Tibial nerve (tissue), 4 donors: ENCODE measurements at regions not wholly inside any gene's neighbourhood (a gene's known extent, or its start where the extent isn't known, plus 50 kb on each side); places are given as distances from the start of the nearest gene placed in this dataset.

Experiments
- DNase-seq, 2 donors: peaks; one replicate each; pipeline ENCODE4 v3.0.0-alpha.2; 2019; ENCODE audit warnings: low spot score in 2 of 2
- H3K27ac ChIP-seq, 4 donors: fragments of 200-600 bp; sonication (generic) in 3 of 4; one replicate each; pipeline ENCODE4 v1.5.1; 2017 to 2019; ENCODE audit warnings: mild to moderate bottlenecking in 1 of 4
- H3K27me3 ChIP-seq, 2 donors: fragments of 200-600 bp; sonication (generic) in 1 of 2; one replicate each; pipeline versions ENCODE4 v1.5.1 to v1.6.0; 2017 to 2019
- H3K36me3 ChIP-seq, 3 donors: fragments of 200-600 bp; sonication (generic); one replicate each; pipeline ENCODE4 v1.5.1; 2018 to 2019
- H3K4me1 ChIP-seq, 4 donors: fragments of 200-600 bp; sonication (generic) in 3 of 4; one replicate each; pipeline ENCODE4 v1.5.1; 2017 to 2019
- H3K4me3 ChIP-seq, 4 donors: fragments of 200-600 bp; sonication (generic) in 3 of 4; one replicate each; pipeline ENCODE4 v1.5.1; 2017 to 2019; ENCODE audit warnings: mild to moderate bottlenecking in 1 of 4, moderate library complexity in 1 of 4
- H3K9me3 ChIP-seq, 4 donors: fragments of 200-600 bp; sonication (generic) in 3 of 4; one replicate each; pipeline ENCODE4 v1.5.1; 2017 to 2019
- EP300 ChIP-seq, 2 donors: sonication (generic); formaldehyde crosslinking; IDR thresholded peaks; one replicate each; pipeline ENCODE4 v1.6.1; 2017; ENCODE audit warnings: antibody characterized with exemption in 2 of 2, mild to moderate bottlenecking in 1 of 2
- POLR2A ChIP-seq, 2 donors: fragments of 450-650 bp; IDR thresholded peaks; one replicate each; pipeline ENCODE4 v1.6.1; 2017; ENCODE audit warnings: antibody characterized with exemption in 2 of 2, mild to moderate bottlenecking in 2 of 2, moderate library complexity in 2 of 2
- WGBS, 2 donors: methylation state at CpG; one replicate each; pipeline ENCODE4 v1.1.5; 2018; 5-methylcytosine and 5-hydroxymethylcytosine counted together
- TF ChIP-seq, protein P1 (sequence below), 5 experiments: fragments of 200-600 bp in 3 of 5; fragments of 450-650 bp in 2 of 5; sonication (generic) in 3 of 5; IDR thresholded peaks; one replicate each; pipeline ENCODE4 v1.5.1; 2016 to 2019; ENCODE audit warnings: antibody characterized with exemption in 5 of 5, mild to moderate bottlenecking in 3 of 5, moderate library complexity in 2 of 5

- no peak overlapping the region for H3K27ac ChIP-seq
- WGBS, 2 donors: 76 to 82% methylated on average over 3 of the region's 3 CpGs
- H3K9me3 ChIP-seq: no peaks in the 10 kb centered on the region
- TF ChIP-seq POLR2A (IDR thresholded peaks at IDR 0.05) (no peak), EP300 (IDR thresholded peaks at IDR 0.05) (no peak)
- TF ChIP-seq, protein P1, sequence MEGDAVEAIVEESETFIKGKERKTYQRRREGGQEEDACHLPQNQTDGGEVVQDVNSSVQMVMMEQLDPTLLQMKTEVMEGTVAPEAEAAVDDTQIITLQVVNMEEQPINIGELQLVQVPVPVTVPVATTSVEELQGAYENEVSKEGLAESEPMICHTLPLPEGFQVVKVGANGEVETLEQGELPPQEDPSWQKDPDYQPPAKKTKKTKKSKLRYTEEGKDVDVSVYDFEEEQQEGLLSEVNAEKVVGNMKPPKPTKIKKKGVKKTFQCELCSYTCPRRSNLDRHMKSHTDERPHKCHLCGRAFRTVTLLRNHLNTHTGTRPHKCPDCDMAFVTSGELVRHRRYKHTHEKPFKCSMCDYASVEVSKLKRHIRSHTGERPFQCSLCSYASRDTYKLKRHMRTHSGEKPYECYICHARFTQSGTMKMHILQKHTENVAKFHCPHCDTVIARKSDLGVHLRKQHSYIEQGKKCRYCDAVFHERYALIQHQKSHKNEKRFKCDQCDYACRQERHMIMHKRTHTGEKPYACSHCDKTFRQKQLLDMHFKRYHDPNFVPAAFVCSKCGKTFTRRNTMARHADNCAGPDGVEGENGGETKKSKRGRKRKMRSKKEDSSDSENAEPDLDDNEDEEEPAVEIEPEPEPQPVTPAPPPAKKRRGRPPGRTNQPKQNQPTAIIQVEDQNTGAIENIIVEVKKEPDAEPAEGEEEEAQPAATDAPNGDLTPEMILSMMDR (IDR thresholded peaks at IDR 0.05): no peak
- no peak overlapping the region for H3K4me3 ChIP-seq
- no peaks in the 10 kb centered on the region for H3K36me3 ChIP-seq
- H3K27me3 ChIP-seq: no peaks in the 10 kb centered on the region
- H3K4me1 ChIP-seq: no peaks in the 10 kb centered on the region
- DNase-seq: no peak
These were observed 117.8 kb upstream of the DIAPH2 start for GRCh38 chrX:96566878-96567277.

DNA sequence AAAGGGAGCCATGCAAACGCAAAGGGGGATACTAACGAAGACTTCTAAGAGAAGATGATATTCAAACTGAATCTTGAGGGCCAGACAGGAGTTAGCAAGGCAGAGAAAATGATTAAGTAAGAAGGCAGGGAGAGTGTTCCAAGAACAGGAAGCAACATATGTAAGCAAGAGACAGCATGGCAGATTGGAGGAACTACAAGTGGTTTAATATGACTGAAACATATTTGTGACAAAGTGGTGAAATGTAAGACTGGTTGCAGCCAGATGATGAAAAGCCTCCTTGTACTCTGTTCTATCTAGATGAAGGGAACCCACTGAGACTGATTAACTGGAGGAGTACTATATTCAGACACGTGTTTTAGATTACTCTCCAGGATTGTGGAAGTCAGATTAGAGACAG, 116.6 kb upstream of the DIAPH2 start:
- no peak for DNase-seq
- H3K27ac ChIP-seq: no peak overlapping the region
- H3K9me3 ChIP-seq: no peaks in the 10 kb centered on the region
- H3K27me3 ChIP-seq: no peaks in the 10 kb centered on the region
- H3K4me3 ChIP-seq: no peak overlapping the region
- H3K36me3 ChIP-seq: no peaks in the 10 kb centered on the region
- TF ChIP-seq EP300 (IDR thresholded peaks at IDR 0.05) (no peak), POLR2A (IDR thresholded peaks at IDR 0.05) (no peak)
- TF ChIP-seq, protein P1 (IDR thresholded peaks at IDR 0.05): no peak
- 74 to 86% methylated on average over 3 of the region's 3 CpGs for WGBS, 2 donors
- H3K4me1 ChIP-seq: no peaks in the 10 kb centered on the region

DNA sequence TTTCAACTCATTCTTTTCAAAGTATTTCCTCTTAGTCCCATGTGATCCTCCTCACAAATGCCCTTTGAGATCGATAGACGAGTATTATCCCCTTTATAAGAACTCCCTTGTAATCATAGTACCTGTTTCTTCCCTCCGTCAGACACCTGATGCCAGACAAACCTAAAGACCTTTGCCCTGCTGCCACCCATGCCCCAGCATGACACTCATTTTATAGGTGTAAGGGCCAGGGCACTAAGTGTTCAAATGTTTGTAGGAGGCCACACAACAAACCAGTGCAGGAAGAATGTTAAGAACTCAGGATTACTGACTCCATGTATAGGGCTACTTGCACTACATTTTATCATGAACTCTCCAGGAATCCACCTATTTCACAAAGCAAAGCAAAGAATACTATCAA, 115.6 kb upstream of the DIAPH2 start:
- H3K4me3 ChIP-seq: no peak overlapping the region
- WGBS, 2 donors: 79 to 86% methylated on average over 3 of the region's 3 CpGs
- no peaks in the 10 kb centered on the region for H3K27me3 ChIP-seq
- no peaks in the 10 kb centered on the region for H3K4me1 ChIP-seq
- no peaks in the 10 kb centered on the region for H3K36me3 ChIP-seq
- H3K9me3 ChIP-seq: no peaks in the 10 kb centered on the region
- DNase-seq: no peak
- TF ChIP-seq, protein P1 (IDR thresholded peaks at IDR 0.05): no peak
- TF ChIP-seq EP300 (IDR thresholded peaks at IDR 0.05): no peak
- TF ChIP-seq POLR2A (IDR thresholded peaks at IDR 0.05): no peak
- no peak overlapping the region for H3K27ac ChIP-seq

DNA sequence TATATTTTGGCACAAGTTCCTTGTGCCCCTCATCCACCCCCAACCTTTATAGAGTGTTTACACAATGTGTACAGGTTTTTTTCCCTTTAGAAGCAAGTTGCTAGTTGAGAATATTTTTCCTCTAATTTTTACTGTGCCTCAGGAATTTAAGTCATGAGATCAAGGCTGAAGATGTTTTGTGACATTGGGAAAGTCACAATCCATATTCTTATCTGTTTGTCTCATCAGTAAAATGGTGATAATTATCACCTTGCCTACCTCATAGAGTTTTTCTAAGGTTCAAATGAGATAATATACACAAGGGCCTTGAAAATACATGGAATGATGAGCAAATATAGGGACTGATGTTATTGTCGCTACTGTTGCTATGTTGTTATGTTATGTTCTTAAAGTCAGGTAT, 109.6 kb upstream of the DIAPH2 start:
- Histone ChIP-seq H3K4me1 (no peaks in the 10 kb centered on the region), H3K9me3 (no peaks in the 10 kb centered on the region), H3K27ac (no peak overlapping the region), H3K27me3 (peaks cover 0 to 9% of the 10 kb centered on the region in 2 donors), H3K36me3 (no peaks in the 10 kb centered on the region), H3K4me3 (no peak overlapping the region)
- WGBS, 2 donors: 96 to 100% methylated on average over 1 of the region's 1 CpG
- TF ChIP-seq, protein P1 (IDR thresholded peaks at IDR 0.05): no peak
- TF ChIP-seq EP300 (IDR thresholded peaks at IDR 0.05): no peak
- TF ChIP-seq POLR2A (IDR thresholded peaks at IDR 0.05): no peak
- no peak for DNase-seq

DNA sequence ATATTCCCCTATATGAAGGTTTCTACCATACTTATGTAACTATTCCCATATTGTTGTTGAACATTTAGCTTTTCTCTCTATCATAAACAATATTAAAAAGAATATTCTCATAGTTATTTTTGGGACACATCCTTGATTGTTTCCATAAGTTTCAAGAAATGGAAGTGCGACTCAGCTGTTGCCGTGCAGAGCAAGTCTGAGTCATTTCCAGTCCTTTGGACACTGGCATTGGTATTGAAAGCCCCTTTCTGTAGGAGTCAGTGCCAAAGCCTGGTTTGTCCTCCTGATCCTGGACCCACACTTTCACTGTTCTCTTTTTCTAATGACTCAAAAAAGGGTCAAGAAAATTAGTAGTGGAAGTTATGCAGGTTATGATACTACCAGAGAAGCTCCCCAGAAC, 108.3 kb upstream of the DIAPH2 start:
- 34 to 53% methylated on average over 2 of the region's 2 CpGs for WGBS, 2 donors

More for the DNA sequence above, 108.3 kb upstream of the DIAPH2 start:
- H3K27ac ChIP-seq: no peak overlapping the region
- no peak for TF ChIP-seq POLR2A (IDR thresholded peaks at IDR 0.05)
- TF ChIP-seq, protein P1 (IDR thresholded peaks at IDR 0.05): no peak
- no peak for TF ChIP-seq EP300 (IDR thresholded peaks at IDR 0.05)
- DNase-seq: no peak
- H3K27me3 ChIP-seq: peaks cover 0 to 9% of the 10 kb centered on the region in 2 donors
- H3K4me1 ChIP-seq: no peaks in the 10 kb centered on the region
- H3K36me3 ChIP-seq: no peaks in the 10 kb centered on the region
- no peaks in the 10 kb centered on the region for H3K9me3 ChIP-seq
- no peak overlapping the region for H3K4me3 ChIP-seq
